NCI-H69 (cell line): ENCODE measurements at regions not wholly inside any gene's neighbourhood (a gene's known extent, or its start where the extent isn't known, plus 50 kb on each side); places are given as distances from the start of the nearest gene placed in this dataset.
"Not testable (repeated sequence)": the region's sequence is repeated elsewhere in the genome, so short reads cannot be mapped to it uniquely, and the experiment has no call there.

Experiments
- DNase-seq: peaks from one replicate; lab custom pipeline; 2025; lab: John Stamatoyannopoulos, UW

DNA sequence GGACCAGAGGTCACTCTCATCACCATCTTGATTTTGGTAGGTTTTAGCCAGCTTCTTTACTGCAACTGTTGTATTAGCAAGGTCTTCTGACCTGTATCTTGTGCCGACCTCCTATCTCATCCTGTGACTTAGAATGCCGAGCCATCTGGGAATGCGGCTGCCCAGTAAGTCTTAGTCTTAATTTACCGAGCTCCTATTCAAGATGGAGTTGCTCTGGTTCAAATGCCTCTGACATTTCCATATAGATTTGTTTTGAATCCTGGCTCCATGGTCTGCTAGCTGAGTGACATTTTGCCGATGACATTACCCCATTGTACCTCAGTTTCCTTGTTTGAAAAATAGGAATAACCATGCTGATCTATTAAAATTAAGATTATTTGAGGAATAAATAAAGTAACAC, 193.9 kb upstream of the HMCN1 start:
- DNase-seq: no peak

DNA sequence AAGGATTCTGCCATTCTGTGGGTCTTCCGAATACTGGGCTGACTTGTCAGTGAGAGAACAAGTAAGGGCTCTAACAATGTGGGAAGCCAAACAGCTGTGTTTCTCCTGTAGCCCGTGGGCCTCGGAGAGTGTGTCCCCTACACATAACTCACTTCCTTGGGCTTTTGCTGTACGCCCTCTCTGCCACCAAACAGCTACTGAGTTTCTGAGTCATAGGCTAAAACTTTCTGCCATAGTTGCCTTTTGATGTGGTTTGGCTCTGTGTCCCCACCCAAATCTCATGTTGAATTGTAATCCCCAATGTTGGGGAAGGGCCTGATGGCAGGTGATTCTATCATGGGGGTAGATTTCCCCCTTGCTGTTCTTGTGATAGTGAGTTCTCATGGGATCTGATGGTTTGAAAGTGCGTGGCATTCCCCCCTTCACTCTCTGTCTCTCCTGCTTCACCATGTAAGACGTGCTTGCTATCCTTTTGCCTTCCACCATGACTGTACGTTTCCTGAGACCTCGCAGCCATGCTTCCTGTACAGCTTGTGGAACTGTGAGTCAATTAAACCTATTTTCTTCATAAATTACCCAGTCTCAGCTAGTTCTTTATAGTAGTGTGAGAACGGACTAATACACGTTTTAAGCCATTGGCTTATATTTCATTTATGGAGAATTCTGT, 194.8 kb upstream of the HMCN1 start:
- DNase-seq: no peak

DNA sequence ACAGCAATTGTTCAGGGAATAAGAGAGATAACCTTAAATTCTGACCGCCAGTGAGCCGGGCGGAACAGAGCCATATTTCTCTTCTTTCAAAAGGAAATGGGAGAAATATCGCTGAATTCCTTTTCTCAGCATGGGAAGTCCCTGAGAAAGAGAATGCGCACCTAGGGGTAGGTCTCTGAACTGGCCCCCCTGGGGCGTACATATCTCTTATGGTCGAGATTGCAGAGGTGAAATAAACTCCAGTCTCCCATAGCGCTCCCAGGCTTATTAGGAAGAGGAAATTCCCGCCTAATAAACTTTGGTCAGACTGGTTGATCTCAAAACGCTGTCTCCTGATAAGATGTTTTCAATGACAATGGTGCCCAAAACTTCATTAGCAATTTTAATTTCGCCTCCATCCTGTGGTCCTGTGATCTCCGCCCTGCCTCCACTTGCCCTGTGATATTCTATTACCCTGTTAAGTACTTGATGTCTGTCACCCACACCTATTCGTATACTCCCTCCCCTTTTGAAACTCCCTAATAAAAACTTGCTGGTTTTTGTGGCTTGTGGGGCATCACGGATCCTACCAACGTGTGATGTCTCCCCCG, 195.8 kb upstream of the HMCN1 start:
- DNase-seq: not testable (repeated sequence)

DNA sequence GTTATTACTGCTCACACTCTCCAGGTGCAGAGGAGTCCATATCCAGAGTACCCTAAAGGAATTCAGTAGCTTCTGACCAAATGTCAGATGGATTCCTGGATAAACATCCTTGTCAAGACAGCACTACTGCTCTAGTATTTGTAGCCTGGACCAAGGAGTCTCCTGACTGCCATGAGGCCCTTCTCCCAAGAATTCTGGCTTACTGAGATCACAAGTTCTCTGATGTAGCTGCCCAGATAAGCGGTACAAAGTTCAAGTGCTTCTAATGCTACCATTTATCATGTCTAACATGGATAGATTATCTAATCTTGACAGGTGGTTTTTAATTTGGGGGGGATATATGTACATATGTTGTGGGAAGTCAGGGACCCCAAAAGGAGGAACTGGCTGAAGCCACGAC, 196.6 kb upstream of the HMCN1 start:
- DNase-seq: no peak

DNA sequence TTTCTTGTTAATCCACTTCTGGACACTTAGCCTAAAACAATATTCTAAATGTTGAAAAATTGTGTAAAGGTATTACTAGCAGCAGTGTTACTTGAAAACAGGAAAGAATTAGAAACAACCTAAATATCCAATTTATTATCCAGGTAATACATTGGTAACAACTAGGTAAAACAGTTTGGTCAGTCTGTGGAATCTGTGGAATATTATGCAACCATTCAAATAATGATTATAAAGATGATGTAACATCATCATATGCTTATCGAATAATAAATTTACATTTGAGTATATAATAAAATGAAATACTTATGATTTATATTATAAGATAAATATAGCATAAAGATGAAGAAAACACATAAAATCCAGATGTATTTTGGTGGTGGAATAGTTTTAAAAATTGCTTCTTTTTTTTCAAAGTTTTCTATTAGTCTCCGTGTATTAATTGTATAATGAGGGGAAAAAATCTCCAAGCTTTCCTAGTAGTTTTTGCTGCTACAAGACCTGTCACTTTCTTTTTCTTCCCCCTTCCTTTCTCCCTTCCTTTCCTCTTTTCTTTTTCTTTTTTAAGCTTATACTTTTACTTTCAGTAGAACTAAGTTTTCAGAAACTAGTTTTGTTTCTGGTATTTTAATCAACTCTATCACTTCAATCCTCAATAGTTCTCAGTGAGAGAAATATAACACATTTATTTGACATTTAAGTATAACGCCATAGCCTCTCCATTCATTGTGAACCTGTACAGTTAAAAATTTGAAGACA, 197.8 kb upstream of the HMCN1 start:
- DNase-seq: no peak

DNA sequence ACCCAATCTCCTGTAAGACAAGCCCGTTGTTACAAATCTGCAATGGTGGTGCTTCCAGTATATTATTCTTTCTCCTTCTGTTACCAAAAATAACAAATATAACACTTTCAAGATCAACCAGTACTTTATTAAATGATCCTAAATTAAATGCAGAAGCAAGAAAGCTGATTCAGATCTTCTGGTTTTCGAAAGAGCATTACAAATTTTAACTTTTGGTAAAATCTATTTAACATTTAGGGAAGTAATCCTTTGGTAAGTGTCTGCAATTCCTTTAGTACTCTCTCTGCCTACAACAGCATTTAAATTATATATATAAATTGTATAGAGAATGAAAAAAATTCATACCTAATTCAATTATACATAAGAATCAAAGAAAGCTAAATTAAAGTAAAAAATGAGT, 198.6 kb upstream of the HMCN1 start:
- no peak for DNase-seq

DNA sequence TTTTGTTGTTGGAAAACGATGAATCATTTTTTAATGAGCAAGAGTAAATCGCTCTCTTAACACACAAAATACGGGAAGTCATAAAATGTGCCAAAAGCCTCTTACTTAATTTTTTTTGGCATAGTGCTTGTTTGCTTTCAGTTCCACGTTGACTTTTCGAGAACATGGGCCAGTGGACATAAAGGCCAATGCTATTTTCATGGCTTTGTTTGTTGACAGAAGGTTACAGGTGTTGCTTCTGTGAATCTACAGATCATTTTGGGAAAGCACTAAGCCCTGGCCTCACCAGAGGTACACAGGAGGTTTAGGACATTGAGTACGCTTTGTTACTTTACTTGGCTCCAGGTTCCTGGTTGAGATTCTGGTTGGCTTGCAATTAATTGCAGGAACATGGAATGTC, 199.4 kb upstream of the HMCN1 start:
- DNase-seq: peak; percentile 55

DNA sequence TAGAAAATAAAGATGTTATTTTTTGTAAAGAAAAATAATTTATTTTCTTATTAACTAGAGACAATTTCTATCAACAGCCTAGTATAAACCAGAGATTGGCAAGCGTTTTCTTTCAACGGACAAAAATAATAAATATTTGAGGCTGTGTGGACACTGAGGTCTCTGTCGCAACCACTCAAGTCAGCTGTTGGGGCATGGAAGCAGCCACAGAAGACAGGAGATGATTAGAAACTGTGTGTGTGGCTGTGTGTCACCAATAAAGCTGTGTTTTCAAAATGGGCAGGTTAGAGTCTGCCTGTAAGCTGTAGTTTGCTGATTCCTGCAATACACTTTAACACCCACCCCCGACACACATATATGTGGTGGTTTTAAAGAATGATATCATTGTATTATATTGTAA, 200.6 kb upstream of the HMCN1 start:
- no peak for DNase-seq

DNA sequence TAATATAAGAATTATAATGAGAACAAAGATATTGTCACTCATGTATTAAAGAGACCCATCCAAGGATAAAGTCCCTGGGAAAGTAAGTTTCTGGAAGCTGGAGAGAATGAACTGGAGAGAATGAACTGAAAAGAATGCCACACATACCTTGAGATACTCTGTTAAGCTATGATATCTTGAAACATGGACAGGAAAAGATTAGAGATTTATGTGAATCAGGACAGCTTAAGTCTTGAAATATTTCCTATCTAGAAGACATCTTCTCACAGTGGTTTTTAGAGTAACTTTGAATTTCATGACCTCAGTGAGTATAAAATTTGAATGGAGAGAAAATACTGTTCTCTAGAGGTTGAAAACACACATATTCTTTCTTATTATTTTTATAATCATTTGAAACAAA, 201.3 kb upstream of the HMCN1 start:
- no peak for DNase-seq

DNA sequence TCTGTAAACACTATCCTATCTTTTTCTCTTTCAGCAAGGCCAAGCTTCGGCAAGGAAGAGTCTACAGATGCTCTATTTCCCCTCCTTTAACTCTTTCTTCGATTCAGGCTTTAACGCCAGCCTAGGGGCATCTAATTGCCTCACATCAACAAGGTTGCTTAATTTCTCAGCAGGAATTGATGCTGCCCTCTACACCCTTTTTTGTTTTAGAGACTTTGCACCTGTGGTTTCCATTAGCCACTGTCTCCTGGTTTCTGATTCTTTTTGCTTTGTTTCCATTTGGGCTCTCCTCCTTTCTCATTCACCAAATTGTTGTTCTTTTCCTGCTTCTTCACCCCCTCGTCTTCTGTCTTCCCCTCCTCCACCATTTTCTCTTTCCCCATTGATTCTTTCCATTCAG, 202.4 kb upstream of the HMCN1 start:
- DNase-seq: peak; percentile 22

DNA sequence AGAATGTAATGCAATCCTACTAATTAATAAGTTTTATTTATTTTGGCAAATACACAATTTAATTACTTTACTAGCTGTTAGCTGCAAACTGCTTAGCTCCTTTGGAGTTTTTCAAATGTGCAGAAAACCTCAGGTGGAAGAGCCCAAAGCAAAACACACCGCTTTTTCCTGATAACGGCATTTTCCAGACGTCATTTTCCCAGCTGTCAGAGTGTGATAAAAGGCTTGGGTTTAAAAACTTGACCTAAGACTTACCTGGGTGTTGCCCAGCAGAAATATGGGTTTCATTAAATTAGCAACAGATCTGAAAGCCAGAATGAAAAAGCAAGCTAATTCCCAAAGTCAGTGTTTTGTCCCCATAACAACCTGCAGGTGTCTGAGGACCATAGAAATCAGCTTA, 204.0 kb upstream of the HMCN1 start:
- DNase-seq: no peak

DNA sequence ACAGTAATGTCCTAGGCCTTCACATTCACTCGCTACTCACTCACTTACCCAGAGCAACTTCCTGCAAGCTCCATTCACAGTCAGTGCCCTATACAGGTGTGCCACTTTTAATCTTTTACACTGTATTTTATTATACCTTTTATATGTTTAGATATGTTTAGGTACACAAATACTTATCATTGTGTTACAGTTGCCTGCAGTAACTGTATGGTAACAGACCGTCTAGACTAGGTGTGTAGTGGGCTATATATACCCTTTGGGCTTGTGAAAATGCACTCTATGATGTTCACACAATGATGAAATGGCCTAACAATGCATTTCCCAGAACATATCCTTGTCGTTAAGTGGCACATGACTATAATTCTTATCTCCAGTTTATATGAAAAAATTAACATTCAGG, 204.5 kb upstream of the HMCN1 start:
- no peak for DNase-seq

DNA sequence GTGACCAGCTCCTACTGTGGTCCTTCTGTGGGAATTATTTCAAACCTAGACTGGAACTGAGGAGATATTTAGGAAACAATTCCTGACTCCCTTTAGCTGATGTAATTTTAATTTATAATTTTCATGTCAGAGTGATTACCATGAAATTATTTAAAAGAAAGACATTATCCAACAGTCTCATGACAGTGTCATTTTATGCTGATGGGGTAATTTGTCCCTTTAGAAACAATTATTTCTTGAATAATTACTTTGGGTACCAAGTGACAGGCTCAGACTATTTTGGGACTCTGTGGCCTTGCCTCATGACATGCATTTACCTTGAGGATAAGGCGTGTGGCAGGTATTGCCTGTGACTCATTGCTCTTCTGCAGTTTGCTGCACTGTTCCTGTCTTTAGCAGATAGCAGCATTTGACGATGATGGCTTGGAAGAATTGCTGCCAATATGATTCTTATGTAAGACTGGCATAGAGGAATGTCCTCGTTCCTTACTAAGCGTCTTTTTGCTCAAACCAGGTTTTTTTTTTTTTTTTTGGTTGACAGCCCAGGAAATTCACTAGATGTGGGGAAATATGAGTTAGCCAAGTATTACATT, 206.0 kb upstream of the HMCN1 start:
- DNase-seq: no peak

DNA sequence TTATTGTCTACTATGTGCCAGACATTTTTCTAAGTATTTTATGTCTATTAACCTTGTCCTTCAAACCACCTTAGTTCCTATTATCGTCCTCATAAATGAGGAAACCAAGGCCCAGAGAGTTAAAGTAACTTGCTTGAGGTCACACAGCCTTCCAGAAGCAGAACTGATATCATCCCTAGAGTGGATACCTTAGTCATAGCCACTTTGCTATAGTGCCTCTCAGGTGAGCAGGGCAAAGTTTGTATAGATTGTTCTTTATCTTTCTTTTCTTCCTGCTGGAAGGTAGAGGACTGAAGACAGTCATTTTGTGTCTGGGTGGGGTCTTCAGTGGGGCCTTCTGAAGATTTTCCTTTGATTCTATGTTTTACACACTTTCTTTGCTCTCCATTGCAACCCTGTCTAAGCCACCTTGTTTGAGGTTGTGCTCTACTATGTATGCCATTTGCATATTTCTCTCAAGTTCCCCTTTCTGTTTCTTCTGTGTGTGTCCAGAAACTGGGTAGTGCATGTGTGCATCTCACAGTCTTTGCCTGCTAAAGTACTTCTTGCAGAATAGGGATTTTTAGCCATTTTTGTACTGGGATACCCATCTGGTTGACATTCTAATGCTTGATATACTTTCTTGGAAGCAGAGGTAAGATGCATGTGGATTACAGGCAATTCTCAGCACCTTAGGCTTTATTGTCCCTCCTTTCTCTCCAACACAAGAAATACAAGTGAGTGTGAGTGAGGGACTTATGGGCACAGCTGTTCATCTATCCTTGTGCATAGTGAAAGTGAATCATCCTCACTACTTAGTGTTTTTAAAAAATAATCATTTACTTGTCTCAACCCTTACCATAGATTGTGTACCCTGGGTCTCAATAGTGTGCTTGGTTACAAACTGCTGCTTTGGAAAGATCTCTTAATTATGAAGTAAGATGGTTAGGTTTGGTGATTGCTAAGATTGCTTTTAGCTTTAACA, 207.6 kb upstream of the HMCN1 start:
- DNase-seq: no peak

DNA sequence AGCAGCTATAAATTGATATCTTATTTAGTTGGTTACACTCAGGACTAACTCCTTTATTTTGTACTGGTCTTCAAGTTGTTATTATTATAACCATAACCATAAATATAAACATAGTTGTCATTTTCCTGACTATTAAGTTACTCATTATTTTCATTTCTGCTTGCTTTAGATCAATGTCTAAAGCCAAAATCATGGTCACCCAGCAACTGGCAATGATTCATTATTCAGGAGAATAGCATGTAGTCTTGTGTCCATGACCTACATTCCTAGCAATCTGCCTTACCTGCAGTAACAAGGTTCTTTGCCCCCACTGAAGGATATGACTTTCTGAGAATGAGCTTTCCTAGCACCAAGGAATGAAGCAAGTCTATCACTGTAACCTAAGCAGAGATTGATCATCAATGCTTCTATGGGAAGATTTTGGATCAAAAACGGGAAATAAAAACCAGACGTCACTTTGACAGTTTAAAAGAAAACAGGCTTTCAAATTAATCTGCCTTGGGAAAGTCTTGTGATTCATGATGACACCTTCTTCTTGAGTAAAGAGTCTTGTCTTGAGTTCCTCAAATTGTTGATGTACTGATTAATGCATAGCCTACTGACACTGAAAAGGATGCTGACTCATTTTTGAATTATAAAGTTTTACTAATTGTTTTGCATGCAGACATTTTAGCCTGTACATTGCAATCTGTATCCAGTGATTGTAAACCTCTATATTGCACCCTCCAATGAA, 203.3 kb upstream of the IVNS1ABP start:
- no peak for DNase-seq

DNA sequence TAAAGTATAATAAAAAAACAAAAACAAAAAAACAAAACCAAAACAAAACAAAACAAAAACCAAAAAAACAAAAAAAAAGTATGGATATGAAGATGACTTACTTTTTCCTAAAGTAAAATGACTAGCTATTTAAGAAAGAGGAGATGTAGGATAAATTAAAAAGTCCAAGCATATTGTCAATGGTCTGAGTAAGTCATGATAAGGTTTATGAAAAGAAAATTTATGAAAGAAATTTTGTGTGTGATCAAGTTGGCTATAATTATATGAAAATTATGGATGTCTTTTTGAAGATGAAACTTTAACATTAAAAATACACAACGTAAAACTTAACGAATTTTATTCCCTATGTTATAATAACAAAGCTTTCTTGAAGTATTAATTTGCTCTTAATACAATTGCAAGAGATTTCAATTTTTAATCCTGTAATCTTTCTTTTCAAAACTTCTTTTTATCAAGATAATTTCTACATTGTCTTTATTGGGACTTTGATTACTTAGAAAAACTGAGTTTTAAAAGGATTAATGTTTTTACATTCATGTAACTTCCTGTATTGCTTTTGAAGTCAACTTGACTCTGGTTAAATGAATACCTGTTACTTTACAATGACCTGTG, 200.9 kb upstream of the IVNS1ABP start:
- no peak for DNase-seq

DNA sequence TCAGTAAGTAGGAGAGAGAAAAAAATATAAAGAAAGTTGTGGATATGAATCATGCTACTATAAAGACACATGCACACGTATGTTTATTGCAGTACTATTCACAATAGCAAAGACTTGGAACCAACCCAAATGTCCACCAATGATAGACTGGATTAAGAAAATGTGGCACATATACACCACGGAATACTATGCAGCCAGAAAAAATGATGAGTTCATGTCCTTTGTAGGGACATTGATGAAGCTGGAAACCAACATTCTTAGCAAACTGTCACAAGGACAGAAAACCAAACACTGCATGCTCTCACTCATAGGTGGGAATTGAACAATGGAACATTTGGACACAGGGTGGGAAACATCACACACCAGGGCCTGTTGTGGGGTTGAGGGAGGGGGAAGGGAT, 200.3 kb upstream of the IVNS1ABP start:
- DNase-seq: not testable (repeated sequence)

DNA sequence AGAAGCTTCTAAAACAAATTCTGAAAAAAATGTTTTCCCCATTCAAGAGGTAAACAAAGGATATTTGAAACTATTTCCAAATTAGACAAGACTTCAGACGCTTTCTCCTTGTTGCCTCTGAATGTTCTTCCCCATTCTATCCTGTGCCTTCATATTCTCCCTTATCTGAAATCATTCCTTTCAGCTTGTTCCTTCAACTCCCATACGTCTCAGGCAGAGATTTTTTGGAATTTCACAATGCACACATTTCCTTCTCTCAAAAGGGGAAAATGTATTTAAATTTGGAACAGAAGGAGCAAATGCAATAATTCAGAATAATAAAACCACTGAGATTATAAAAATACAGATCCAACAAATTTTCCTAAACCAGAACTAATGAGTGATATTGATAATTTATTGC, 198.7 kb upstream of the IVNS1ABP start:
- no peak for DNase-seq

DNA sequence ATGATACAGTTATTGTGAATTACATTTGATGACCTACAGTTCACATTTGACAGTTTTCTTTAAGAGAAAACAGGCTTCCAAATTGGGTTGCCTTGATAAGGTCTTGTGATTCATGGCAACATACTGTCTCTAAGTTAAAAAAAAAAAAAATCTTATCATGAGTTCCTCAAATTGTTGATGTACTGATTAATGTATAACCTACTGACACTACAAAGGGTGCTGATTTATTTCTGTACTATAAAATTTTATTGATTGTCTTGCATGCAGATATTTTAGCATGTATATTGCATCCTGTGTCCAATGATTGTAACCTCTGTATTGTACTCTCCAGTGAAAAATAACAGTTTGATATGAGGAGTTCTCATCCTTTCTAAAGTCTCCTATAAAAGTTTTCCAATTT, 197.3 kb upstream of the IVNS1ABP start:
- no peak for DNase-seq

DNA sequence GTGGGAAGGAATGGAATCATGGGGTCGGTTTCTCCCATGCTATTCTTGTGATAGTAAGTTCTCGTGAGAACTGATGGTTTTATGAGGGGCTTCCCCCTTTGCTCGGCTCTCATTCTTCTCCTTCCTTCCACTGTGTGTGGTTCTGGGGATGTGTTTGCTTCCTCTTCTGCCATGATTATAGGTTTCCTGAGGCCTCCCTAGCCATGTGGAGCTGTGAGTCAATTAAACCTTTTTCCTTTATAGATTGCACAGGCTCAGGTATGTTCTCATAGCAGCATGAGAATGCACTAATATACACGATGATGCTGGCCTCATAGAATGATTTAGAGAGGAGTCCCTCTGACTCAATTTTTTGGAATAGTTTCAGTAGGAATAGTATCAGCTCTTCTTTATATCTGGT, 195.4 kb upstream of the IVNS1ABP start:
- no peak for DNase-seq

DNA sequence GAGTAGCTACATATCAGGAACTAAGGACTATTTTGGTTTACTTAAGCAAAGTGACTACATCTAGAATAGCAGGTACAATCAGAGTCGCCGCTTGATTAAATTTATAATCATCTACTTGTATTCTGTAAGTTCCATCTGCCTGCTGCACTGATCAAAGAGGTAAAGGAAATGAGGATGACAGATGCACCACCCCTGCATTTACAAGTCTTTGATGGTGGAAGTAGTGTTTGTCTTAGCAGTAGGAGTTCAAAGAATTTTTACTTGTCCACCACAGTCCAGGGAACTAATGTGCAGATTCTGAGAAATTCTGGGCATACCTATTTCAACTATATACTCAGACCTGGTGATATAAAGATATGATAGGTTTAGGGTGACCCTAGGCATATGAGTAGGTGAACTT, 184.1 kb upstream of the IVNS1ABP start:
- peak; percentile 19 for DNase-seq
